EL (cell line): ENCODE measurements at regions not wholly inside any gene's neighbourhood (a gene's known extent, or its start where the extent isn't known, plus 50 kb on each side); places are given as distances from the start of the nearest gene placed in this dataset.
"Not testable (repeated sequence)": the region's sequence is repeated elsewhere in the genome, so short reads cannot be mapped to it uniquely, and the experiment has no call there.

Source experiments
- DNase-seq: peaks from one replicate; pipeline ENCODE4 v3.0.0-alpha.2; 2016

- no peak for DNase-seq
Measured at GRCh38 chr5:174614500-174615135, 109.8 kb upstream of the MSX2 start.

GRCh38 chr5:174616036-174616435 is 108.3 kb upstream of the MSX2 start:
- no peak for DNase-seq

GRCh38 chr5:174617285-174617684 is 107.1 kb upstream of the MSX2 start:
- no peak for DNase-seq

DNA sequence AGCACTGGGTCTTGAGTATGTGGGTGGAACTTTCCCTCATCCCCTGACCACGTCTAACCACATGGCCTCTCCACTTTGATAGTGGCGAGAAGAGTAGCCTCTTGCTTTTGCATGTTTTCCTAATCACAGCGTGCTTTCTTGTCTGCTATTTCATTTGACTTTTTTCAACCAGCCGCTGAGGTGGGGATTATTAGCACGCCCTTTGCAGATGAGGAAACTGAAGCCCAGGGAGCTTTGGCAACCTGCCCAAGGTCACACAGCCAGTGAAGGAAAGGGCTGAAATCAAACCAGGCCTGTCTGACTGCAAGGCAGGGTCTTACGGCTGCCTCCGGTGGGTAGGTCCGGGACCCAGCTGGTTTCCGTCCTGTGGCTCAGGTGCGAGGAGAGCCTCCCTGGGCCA is 106.5 kb upstream of the MSX2 start:
- no peak for DNase-seq

- DNase-seq: no peak
Measured at GRCh38 chr5:174618589-174618988, 105.8 kb upstream of the MSX2 start.

DNA sequence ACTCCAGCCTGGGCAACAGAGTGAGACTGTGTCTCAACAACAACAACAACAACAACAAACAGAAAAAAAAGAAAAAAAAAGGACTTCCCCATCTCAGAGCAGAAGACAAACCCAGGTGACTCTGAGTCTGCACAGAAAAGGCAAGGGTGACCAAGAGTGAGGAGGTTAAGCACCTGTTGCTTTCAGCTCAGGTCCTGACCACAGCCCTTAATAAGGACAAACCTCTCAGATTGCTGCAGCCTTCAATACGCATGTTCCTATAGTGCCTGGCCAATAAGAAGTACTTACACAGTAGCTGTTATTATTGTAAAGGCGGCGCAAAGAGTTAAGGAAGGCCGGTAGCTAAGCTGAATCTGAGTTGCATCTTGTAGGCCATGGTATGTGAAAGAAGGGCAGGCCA is 102.3 kb upstream of the MSX2 start:
- DNase-seq: no peak

- no peak for DNase-seq
Measured at GRCh38 chr5:174623018-174623417, 101.4 kb upstream of the MSX2 start.

DNA sequence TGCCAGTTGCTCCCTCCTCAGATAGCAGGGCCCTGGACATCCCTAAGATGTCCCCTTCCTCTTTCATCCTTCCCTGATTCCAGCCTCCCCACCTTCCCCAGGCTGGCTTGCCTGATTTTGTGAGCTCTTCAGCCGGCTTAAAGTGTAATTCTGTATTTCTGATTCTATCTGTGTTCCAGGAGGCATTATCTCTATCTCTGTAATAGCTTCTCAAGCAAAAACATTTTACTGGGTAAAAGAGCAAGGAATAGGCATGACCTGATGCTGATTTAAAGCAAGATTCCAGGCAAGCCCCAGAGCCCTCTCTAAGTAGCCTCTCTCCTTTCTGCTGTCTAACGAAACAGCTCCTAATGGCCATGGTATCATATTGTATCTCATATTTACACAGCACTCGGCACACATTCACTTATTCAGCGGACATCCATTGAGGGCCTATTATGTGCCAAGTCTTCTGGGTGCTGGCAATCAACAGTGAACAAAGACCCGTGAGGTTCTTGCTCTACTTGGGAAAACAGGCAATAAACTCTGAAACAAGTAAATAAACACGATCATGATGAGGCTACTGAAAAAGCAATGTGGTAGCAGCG is 100.9 kb upstream of the MSX2 start:
- no peak for DNase-seq

DNA sequence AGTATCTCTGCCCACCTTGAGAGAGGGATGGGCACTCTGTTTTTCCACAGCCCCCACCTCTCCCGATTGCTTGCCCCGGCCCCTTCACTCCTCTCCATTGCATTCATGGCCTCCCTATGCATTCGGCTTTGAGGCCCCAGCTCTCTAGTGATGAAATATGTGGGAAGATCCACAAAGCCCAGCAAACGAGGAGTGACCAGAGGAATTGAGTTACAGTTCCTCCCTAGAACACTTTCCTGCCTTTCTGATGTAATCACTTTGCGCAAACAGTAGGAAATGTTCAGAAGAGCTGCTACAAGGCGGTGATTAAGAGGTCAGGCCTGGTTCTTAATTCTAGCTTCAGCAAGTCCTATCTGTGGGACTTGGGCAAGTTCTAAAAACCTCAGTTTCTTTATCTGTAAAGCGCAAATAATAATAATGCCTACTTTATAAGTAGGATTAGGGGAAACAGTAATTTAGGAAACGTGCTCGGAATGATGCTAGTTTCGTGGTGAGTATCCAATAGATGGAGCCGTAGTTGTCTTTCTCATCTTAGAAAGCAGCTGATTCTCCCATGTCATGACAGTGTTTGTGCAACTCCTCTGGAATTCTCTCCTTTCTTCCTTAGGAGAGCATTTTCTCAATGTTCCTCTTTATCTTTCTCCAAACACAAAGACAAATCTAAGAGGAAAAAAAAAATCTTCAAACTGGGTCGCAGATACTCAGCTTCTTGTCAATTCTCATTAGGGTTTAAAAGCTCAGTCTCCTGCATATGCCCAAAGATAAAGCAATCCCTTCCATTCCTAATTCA is 99.5 kb upstream of the MSX2 start:
- no peak for DNase-seq

GRCh38 chr5:174625591-174626350 is 98.6 kb upstream of the MSX2 start:
- DNase-seq: no peak

GRCh38 chr5:174626369-174626920 is 97.9 kb upstream of the MSX2 start:
- DNase-seq: no peak

- no peak for DNase-seq
Measured at GRCh38 chr5:174636094-174636493, 88.3 kb upstream of the MSX2 start.

DNA sequence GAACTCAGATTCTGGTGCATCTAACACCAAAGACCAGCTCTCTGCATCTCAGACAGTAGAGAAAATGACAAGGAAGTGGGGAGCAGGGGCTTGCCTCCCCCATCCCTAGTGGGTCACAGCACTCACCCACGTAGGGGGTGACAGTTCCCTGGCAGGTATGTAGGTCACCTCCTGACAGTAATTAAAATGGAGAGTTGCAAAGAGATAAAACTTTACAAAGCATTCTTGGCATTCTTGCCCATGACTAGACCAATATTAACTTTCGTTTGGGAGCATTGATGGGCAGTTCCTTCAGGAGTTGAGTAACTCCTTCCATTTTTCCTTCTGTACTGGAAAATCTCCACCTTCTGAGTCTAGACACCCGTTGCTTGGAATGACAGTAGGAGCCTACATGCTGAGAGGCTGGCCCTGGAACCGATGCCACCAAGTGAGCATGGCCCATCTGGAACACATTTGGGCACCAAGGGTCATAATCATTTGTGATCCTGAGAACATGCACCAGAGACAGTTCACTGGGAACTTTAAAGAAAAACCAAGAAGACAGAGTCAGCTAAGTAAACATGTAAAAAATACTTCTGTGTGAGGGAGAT is 81.5 kb upstream of the MSX2 start:
- no peak for DNase-seq

- no peak for DNase-seq
Measured at GRCh38 chr5:174644436-174644835, 79.9 kb upstream of the MSX2 start.

DNA sequence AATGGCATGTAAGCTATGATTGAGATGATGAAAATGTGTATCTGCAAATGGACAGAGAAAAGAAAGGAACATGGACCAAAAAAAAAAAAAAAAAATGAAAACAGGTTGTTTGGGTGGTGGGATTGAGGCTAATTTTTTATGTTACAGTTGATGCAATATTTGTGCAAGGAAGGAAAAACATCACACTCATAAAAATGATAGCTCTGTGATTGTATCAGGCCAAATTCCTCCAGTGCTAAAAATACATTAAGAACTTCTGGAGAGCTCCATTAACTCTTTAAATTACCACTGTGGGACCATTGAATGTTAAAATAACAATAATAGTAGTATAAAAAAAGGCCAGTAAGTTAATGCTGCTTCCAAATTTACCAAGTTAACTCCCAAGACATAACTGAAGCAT is 79.5 kb upstream of the MSX2 start:
- no peak for DNase-seq

DNA sequence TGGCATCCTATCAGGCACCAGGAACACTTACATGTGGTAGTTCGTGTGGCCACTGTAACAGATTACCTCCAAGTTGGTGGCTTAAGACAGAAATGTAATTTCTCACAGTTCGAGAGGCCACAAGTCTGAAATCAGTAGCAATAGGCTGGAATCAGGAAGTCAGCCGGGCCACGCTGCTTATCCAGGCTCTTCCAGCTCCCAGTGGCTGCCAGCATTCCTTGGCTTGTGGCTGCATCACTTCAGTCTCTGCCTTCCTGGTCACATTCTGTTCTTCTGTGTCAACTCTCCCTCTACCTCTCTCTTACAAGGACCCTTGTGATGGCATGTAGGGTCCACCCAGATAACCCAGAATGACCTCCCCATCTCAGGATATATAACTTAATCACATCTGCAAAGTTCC is 78.7 kb upstream of the MSX2 start:
- DNase-seq: no peak

DNA sequence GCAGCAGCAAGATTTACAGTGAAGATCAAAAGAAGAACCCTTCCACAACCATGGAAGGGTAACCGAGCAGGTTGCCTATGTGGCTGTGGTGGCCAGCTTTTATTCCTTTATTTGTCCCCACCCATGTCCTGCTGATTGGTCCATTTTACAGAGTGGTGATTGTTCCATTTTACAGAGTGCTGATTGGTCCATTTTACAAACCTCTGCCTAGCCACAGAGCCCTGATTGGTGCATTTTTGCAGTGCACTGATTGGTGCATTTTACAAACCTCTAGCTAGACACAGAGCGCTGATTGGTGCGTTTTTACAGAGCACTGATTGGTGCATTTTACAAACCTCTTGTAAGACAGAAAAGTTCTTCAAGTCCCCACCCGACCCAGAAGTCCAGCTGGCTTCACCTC is 75.8 kb upstream of the MSX2 start:
- not testable (repeated sequence) for DNase-seq

GRCh38 chr5:174649391-174649790 is 75.0 kb upstream of the MSX2 start:
- no peak for DNase-seq

DNA sequence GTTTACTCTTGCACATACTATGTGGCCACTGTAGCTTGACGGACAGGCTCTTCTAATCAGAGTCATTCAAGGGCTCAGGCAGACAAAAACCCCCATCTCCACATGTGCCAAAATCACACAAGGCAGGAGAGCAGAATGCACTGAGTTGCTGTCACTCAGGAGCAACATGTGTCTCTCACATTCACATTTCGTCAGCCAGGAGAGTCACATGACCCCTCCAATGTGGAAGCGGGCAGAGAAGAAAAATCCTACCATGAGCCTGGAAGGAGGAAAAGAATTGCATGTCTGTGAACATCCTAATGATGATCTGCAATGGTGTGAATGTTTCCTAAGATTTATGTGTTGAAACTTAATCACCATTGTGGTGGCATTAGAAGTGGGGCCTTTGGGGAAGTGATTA is 69.9 kb upstream of the MSX2 start:
- no peak for DNase-seq

DNA sequence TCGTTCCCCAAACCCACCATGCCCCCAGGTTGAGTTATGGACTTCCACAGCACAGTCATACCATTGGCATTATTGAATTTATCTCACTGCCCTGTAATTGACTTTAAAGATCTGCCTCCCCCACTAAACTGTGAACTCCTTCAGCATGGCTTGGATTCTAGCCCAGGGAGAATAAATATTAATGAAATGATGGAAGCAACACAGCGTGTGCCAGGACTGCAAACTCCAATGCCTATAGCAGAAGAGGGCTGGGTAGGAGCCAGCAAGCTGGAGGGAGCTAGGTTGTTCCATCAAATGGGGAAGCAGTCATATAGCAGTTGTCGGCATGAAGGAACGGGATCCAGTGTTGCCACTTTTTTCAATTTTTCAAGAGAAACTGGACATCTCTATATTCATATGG is 69.0 kb upstream of the MSX2 start:
- DNase-seq: no peak

DNA sequence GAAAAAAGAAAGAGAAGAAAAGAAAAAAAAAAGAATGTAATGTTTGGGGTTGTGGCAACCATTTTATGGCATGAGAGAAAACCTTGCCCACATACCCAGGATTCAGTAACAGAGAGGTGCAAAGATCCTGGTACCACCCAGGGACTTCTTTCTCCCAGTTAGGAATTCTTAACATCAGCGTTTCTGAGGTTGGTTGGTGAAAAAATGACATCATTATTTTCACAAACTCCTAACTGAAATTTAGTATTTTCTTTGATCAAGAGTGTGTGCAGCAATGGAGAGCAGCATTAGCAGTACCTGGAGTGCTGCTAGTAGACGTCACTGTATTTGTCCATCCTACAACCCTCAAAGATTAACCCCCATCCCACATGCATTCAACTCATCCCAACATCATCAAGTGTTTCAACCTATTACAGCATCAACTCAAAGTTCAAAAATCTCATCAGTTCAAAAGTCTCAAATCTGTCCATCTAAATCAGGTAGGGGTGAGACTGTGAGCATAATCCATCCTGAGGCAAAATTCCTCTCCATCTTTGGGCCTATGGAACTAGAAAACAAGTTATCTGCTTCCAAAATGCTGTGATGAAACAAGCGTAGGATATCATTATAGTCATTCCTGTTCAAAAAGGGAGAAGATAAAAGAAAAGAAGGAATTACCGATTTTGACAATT is 60.1 kb upstream of the MSX2 start:
- no peak for DNase-seq

DNA sequence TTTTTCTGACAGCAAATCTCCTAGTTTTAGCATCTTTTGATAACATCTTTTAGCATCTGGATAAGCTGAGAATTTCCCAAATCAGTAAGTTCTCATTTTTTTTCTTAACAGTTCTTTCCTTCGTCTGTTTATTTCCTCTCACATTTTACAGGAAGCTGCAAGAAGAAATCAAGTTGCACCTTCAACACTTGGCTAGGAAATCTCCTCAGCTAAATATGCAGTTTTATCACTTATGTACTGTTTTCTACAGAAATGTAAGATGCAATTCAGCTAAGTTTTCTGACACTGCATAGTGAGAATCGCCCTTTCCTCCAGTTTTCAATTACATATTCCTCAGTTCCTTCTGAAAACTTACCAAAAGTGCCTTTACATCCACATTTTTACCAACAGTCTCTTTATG is 59.0 kb upstream of the MSX2 start:
- no peak for DNase-seq
